H9 (cell line): ENCODE measurements at regions not wholly inside any gene's neighbourhood (a gene's known extent, or its start where the extent isn't known, plus 50 kb on each side); places are given as distances from the start of the nearest gene placed in this dataset.

Experiments used
- DNase-seq: peaks from one replicate; pipeline ENCODE4 v3.0.0-alpha.2; 2017
- H2AFZ ChIP-seq: one replicate; pipeline ENCODE4 v1.6.1; 2013; ENCODE audit warnings: mild to moderate bottlenecking, low read length, control low read depth, moderate library complexity
- H2AK5ac ChIP-seq: 2 replicates; pipeline ENCODE4 v1.6.1; 2013; ENCODE audit warnings: low read length, control low read depth, mixed read lengths; ENCODE audit not compliant: insufficient read length
- H2BK120ac ChIP-seq: one replicate; pipeline ENCODE4 v1.6.1; 2013; ENCODE audit warnings: low read depth, mild to moderate bottlenecking, low read length, control low read depth, inconsistent platforms; ENCODE audit not compliant: poor library complexity, severe bottlenecking
- H2BK12ac ChIP-seq: 2 replicates; pipeline ENCODE4 v1.6.1; 2013; ENCODE audit warnings: low read length, control low read depth, mixed read lengths, low read depth; ENCODE audit not compliant: insufficient read length
- H2BK15ac ChIP-seq: 2 replicates; pipeline ENCODE4 v1.6.1; 2013; ENCODE audit warnings: low read depth, low read length, control low read depth
- H2BK20ac ChIP-seq: one replicate; pipeline ENCODE4 v1.6.1; 2013; ENCODE audit warnings: low read depth, mild to moderate bottlenecking, low read length, control low read depth, inconsistent platforms; ENCODE audit not compliant: poor library complexity, severe bottlenecking
- H2BK5ac ChIP-seq: 2 replicates; pipeline ENCODE4 v1.6.1; 2013; ENCODE audit warnings: low read length, control low read depth, mixed read lengths; ENCODE audit not compliant: insufficient read length
- H3K14ac ChIP-seq: 2 replicates; pipeline ENCODE4 v1.6.1; 2013; ENCODE audit warnings: low read length, control low read depth; ENCODE audit not compliant: insufficient read depth
- H3K18ac ChIP-seq: 2 replicates; pipeline ENCODE4 v1.6.1; 2013; ENCODE audit warnings: low read depth, mild to moderate bottlenecking, mixed read lengths, low read length, control low read depth; ENCODE audit not compliant: insufficient read length
- H3K23ac ChIP-seq: 2 replicates; pipeline ENCODE4 v1.6.1; 2013; ENCODE audit warnings: low read length, control low read depth, mixed read lengths, low read depth; ENCODE audit not compliant: insufficient read length
- H3K23me2 ChIP-seq: 2 replicates; pipeline ENCODE4 v1.6.1; 2013; ENCODE audit warnings: low read depth, mild to moderate bottlenecking, mixed read lengths, low read length, control low read depth; ENCODE audit not compliant: insufficient read length, poor library complexity, severe bottlenecking
- H3K27ac ChIP-seq: 2 replicates; pipeline ENCODE4 v1.5.1; 2013; ENCODE audit warnings: low read length, control low read depth, mixed read lengths, low read depth; ENCODE audit not compliant: insufficient read length
- H3K27me3 ChIP-seq: 2 replicates; pipeline ENCODE4 v1.6.1; 2013; ENCODE audit warnings: low read length, control low read depth, inconsistent platforms; ENCODE audit not compliant: insufficient read depth
- H3K4ac ChIP-seq: 2 replicates; pipeline ENCODE4 v1.6.1; 2013; ENCODE audit warnings: low read depth, mild to moderate bottlenecking, control low read depth, inconsistent platforms, low read length, moderate library complexity
- H3K4me1 ChIP-seq: 2 replicates; pipeline ENCODE4 v1.6.1; 2013; ENCODE audit warnings: low read length, control low read depth, inconsistent platforms; ENCODE audit not compliant: insufficient read depth
- H3K4me2 ChIP-seq: 2 replicates; pipeline ENCODE4 v1.6.1; 2013; ENCODE audit warnings: low read length, control low read depth, mixed read lengths; ENCODE audit not compliant: insufficient read length, insufficient read depth
- H3K56ac ChIP-seq: 2 replicates; pipeline ENCODE4 v1.6.1; 2013; ENCODE audit warnings: low read depth, mild to moderate bottlenecking, mixed read lengths, low read length, control low read depth; ENCODE audit not compliant: insufficient read length
- H3K79me1 ChIP-seq: 2 replicates; pipeline ENCODE4 v1.6.1; 2013; ENCODE audit warnings: low read depth, mild to moderate bottlenecking, moderate library complexity, low read length, control low read depth, inconsistent platforms; ENCODE audit not compliant: insufficient read depth, poor library complexity, severe bottlenecking
- H3K79me2 ChIP-seq: 2 replicates; pipeline ENCODE4 v1.6.1; 2013; ENCODE audit warnings: low read length, control low read depth, inconsistent platforms; ENCODE audit not compliant: insufficient read depth
- H3K9ac ChIP-seq: 2 replicates; pipeline ENCODE4 v1.6.1; 2013; ENCODE audit warnings: low read length, control low read depth, mixed read lengths; ENCODE audit not compliant: insufficient read length; ENCODE audit errors: extremely low read depth
- H3K9me3 ChIP-seq: one replicate; pipeline ENCODE4 v1.6.1; 2013; ENCODE audit warnings: low read depth, low read length, inconsistent platforms; ENCODE audit not compliant: control insufficient read depth
- H3T11ph ChIP-seq: one replicate; pipeline ENCODE4 v1.6.1; 2013; ENCODE audit warnings: mild to moderate bottlenecking, low read length, control low read depth, inconsistent platforms
- H4K20me1 ChIP-seq: one replicate; pipeline ENCODE4 v1.6.1; 2013; ENCODE audit not compliant: control insufficient read depth, insufficient read length, insufficient read depth
- H4K5ac ChIP-seq: 2 replicates; pipeline ENCODE4 v1.6.1; 2013; ENCODE audit warnings: low read depth, mild to moderate bottlenecking, mixed read lengths, low read length, control low read depth; ENCODE audit not compliant: insufficient read length
- H4K8ac ChIP-seq: replicated peaks from 2 replicates; pipeline ENCODE4 v1.6.1; 2013; ENCODE audit warnings: low read length, control low read depth, mixed read lengths, low read depth; ENCODE audit not compliant: insufficient read length
- H4K91ac ChIP-seq: 2 replicates; pipeline ENCODE4 v1.6.1; 2013; ENCODE audit warnings: low read depth, mild to moderate bottlenecking, moderate library complexity, mixed read lengths, low read length, control low read depth; ENCODE audit not compliant: insufficient read length
- H3K27ac Mint-ChIP-seq, 3 experiments: 2 replicates in 2 of 3; 3 replicates in 1 of 3; pipeline ENCODE4 v1.8.0; 2020 to 2021; ENCODE audit warnings: mixed read lengths in 3 of 3, mild to moderate bottlenecking in 1 of 3, moderate library complexity in 1 of 3
- H3K27me3 Mint-ChIP-seq: 2 replicates; pipeline ENCODE4 v1.8.0; 2021; ENCODE audit warnings: low read depth, mild to moderate bottlenecking, moderate library complexity, mixed read lengths
- H3K36me3 Mint-ChIP-seq, 3 experiments: 2 replicates in 2 of 3; 3 replicates in 1 of 3; pipeline ENCODE4 v1.8.0; 2020 to 2021; ENCODE audit warnings: low read depth in 3 of 3, mixed read lengths in 3 of 3; ENCODE audit not compliant: insufficient read depth in 1 of 3
- H3K4me1 Mint-ChIP-seq, 2 experiments: 2 replicates each; pipeline ENCODE4 v1.8.0; 2020; ENCODE audit warnings: mixed read lengths in 2 of 2
- H3K4me3 Mint-ChIP-seq, 2 experiments: 2 replicates in 1 of 2; 3 replicates in 1 of 2; pipeline ENCODE4 v1.8.0; 2020 to 2021; ENCODE audit warnings: mild to moderate bottlenecking in 2 of 2, mixed read lengths in 2 of 2, moderate library complexity in 1 of 2
- H3K9me3 Mint-ChIP-seq, 2 experiments: 2 replicates in 1 of 2; 3 replicates in 1 of 2; pipeline ENCODE4 v1.8.0; 2020; ENCODE audit warnings: mild to moderate bottlenecking in 2 of 2, mixed read lengths in 2 of 2, moderate library complexity in 1 of 2
- WGBS: extraction: QIAGEN DNeasy Blood & Tissue Kit; methylation state at CpG from one replicate; pipeline ENCODE4 v1.1.7; 2013; ENCODE audit warnings: missing lambda C conversion rate, low lambda C conversion rate, mixed read lengths; ENCODE audit not compliant: insufficient read length; ENCODE audit errors: extremely low coverage; 5-methylcytosine and 5-hydroxymethylcytosine counted together
- TF ChIP-seq, protein P1 (sequence below): fragments of 200-600 bp; sonication (generic); conservative IDR thresholded peaks from 3 replicates; pipeline ENCODE4 v1.8.0; 2021; ENCODE audit warnings: antibody characterized with exemption, mild to moderate bottlenecking

DNA sequence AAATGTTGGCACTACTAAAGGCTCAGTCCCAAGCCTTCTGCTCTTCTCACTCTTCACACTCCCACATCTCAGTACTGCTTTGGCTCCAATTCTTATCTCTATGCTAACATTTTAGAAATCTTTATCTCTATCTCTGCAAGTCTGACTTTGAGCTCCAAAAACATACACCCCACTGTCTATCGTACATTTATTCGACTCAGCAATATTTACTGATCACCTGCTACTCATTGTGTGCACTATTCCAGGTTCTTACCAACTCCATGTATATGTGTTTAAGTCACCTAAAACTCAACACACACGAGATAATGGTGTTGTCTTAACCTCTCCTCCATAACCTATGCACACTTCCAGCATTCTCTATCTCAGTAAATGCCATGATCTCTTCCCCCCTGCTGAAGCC is 268.2 kb upstream of the CRIM1 start:
- no peak overlapping the region for H3K23ac ChIP-seq
- no peak overlapping the region for H3K4ac ChIP-seq
- H3K4me1 ChIP-seq, result no peaks in the 10 kb centered on the region; the same call in 1 of the 2 replicates
- no peak overlapping the region for H2AK5ac ChIP-seq
- 0 out of 7 replicates have a peak overlapping the region, but pooled peaks of 1 of the 3 experiments have one; percentile 0 for H3K27ac Mint-ChIP-seq
- no peak overlapping the region for H2BK5ac ChIP-seq
- H3K4me3 Mint-ChIP-seq, result no peak overlapping the region
- no peak overlapping the region for H3K14ac ChIP-seq
- H3K9me3 Mint-ChIP-seq, result peaks cover 16 to 18% of the 10 kb centered on the region in 2 experiments
- TF ChIP-seq, protein P1, sequence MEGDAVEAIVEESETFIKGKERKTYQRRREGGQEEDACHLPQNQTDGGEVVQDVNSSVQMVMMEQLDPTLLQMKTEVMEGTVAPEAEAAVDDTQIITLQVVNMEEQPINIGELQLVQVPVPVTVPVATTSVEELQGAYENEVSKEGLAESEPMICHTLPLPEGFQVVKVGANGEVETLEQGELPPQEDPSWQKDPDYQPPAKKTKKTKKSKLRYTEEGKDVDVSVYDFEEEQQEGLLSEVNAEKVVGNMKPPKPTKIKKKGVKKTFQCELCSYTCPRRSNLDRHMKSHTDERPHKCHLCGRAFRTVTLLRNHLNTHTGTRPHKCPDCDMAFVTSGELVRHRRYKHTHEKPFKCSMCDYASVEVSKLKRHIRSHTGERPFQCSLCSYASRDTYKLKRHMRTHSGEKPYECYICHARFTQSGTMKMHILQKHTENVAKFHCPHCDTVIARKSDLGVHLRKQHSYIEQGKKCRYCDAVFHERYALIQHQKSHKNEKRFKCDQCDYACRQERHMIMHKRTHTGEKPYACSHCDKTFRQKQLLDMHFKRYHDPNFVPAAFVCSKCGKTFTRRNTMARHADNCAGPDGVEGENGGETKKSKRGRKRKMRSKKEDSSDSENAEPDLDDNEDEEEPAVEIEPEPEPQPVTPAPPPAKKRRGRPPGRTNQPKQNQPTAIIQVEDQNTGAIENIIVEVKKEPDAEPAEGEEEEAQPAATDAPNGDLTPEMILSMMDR, result no peak
- H3T11ph ChIP-seq, result no peak overlapping the region
- no peak overlapping the region for H3K4me2 ChIP-seq
- no peak overlapping the region for H3K27ac ChIP-seq
- no peaks in the 10 kb centered on the region for H3K23me2 ChIP-seq
- H4K91ac ChIP-seq, result no peak overlapping the region
- H4K8ac ChIP-seq, result no peak overlapping the region
- H2BK120ac ChIP-seq, result no peak overlapping the region
- no peak overlapping the region for H2BK15ac ChIP-seq
- no peak overlapping the region for H4K5ac ChIP-seq
- H3K9ac ChIP-seq, result no peak overlapping the region
- H3K79me1 ChIP-seq, result no peaks in the 10 kb centered on the region
- WGBS, result no CpG with 5 or more reads among the region's 3 CpGs
- H3K18ac ChIP-seq, result no peak overlapping the region
- no peaks in the 10 kb centered on the region for H4K20me1 ChIP-seq
- no peak overlapping the region for H2AFZ ChIP-seq
- no peaks in the 10 kb centered on the region; the same call in 1 of the 2 replicates for H3K27me3 Mint-ChIP-seq
- peaks cover 5 to 16% (median 9%) of the 10 kb centered on the region in 3 experiments; a peak in 5 of 7 replicates for H3K36me3 Mint-ChIP-seq
- H3K4me1 Mint-ChIP-seq, result no peaks in the 10 kb centered on the region
- DNase-seq, result no peak
- no peak overlapping the region for H3K56ac ChIP-seq
- H2BK12ac ChIP-seq, result no peak overlapping the region
- H3K9me3 ChIP-seq, result no peaks in the 10 kb centered on the region
- no peaks in the 10 kb centered on the region for H3K79me2 ChIP-seq
- H2BK20ac ChIP-seq, result no peak overlapping the region
- no peaks in the 10 kb centered on the region for H3K27me3 ChIP-seq
